GM12892 (cell line): ENCODE measurements at regions not wholly inside any gene's neighbourhood (a gene's known extent, or its start where the extent isn't known, plus 50 kb on each side); places are given as distances from the start of the nearest gene placed in this dataset.

Experiments used
- POLR2AphosphoS5 ChIP-seq: IDR thresholded peaks from 2 replicates; pipeline ENCODE4 v1.6.1; 2011; ENCODE audit warnings: low read depth, low read length, control low read depth
- TAF1 ChIP-seq: IDR thresholded peaks from 2 replicates; pipeline ENCODE4 v1.6.1; 2011; ENCODE audit warnings: low read depth, mild to moderate bottlenecking, control low read depth, low read length, borderline replicate concordance

DNA sequence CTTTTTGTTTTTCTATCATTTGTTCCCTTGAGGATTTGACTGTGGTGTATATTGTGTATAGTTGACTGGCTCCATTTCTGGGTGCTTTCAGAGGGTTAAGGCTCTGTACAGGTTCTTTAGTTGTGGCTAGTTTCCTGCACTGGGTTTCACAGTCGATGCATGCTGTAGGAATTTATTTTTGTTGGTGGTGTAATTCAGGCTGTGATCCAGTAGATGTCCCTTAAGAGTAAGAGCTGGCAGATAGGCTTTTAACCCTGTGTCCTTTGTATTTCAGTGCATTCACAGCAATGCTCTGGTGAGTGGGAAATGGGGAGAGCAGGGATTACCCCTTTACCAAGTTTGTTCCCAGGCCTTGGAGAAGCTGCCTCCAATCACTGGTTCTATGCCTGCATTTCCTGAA lies 112.9 kb downstream of the SPATA31D1 start:
- TF ChIP-seq POLR2AphosphoS5 (no peak), TAF1 (no peak)
